Nephron progenitor cell (in vitro differentiated cells): ENCODE measurements at regions not wholly inside any gene's neighbourhood (a gene's known extent, or its start where the extent isn't known, plus 50 kb on each side); places are given as distances from the start of the nearest gene placed in this dataset.

Experiments used
- DNase-seq: peaks from one replicate; pipeline ENCODE4 v3.0.0; 2021
- H3K27ac Mint-ChIP-seq: 2 replicates; pipeline ENCODE4 v1.8.0; 2021; ENCODE audit warnings: mild to moderate bottlenecking, moderate library complexity, mixed read lengths
- H3K27me3 Mint-ChIP-seq: 2 replicates; pipeline ENCODE4 v1.8.0; 2021; ENCODE audit warnings: mild to moderate bottlenecking, low read depth, mixed read lengths; ENCODE audit not compliant: poor library complexity
- H3K36me3 Mint-ChIP-seq: 2 replicates; pipeline ENCODE4 v1.8.0; 2021; ENCODE audit warnings: low read depth, mixed read lengths
- H3K4me1 Mint-ChIP-seq: 2 replicates; pipeline ENCODE4 v1.8.0; 2021; ENCODE audit warnings: mixed read lengths
- H3K4me3 Mint-ChIP-seq: 2 replicates; pipeline ENCODE4 v1.8.0; 2021; ENCODE audit warnings: mild to moderate bottlenecking, moderate library complexity, mixed read lengths
- H3K9me3 Mint-ChIP-seq: 2 replicates; pipeline ENCODE4 v1.8.0; 2021; ENCODE audit warnings: mild to moderate bottlenecking, moderate library complexity, mixed read lengths
- CTCF ChIP-seq: fragments of 200-600 bp; sonication (generic); IDR thresholded peaks from 2 replicates; pipeline ENCODE4 v1.5.0; 2021; ENCODE audit warnings: antibody characterized with exemption

GRCh38 chr6:6714953-6715352, 126.4 kb downstream of the LY86 start:
- no peak for DNase-seq

DNA sequence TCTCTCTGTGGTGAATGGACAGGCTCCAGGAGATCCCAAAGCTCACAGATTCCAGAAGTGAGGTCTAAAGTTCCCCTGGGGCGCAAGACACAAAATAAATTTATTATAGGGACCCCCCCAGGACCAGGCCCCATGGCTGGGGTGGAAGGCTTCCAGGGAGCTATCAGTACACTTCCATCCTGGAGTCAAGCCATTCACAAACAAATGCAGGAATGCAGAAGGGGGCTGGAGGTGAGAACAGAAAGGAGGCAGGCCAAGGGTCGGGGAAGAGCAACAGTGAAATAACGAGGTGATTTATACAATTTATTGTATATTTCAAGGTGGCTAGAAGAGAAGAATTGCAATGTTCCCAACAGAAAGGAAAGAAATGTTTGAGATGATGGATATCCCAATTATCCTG, 126.9 kb downstream of the LY86 start:
- Mint-ChIP-seq H3K4me1 (peaks cover 55% of the 10 kb centered on the region), H3K36me3 (no peaks in the 10 kb centered on the region), H3K27me3 (peaks cover 7% of the 10 kb centered on the region), H3K4me3 (no peak overlapping the region), H3K27ac (no peak overlapping the region), H3K9me3 (no peaks in the 10 kb centered on the region)
- no peak for DNase-seq
- no peak for TF ChIP-seq CTCF

More at GRCh38 chr6:6714953-6715352, 126.4 kb downstream of the LY86 start:
- Mint-ChIP-seq H3K27ac (no peak overlapping the region), H3K4me1 (peaks cover 61% of the 10 kb centered on the region), H3K9me3 (no peaks in the 10 kb centered on the region), H3K36me3 (no peaks in the 10 kb centered on the region), H3K27me3 (peaks cover 7% of the 10 kb centered on the region), H3K4me3 (no peak overlapping the region)
- TF ChIP-seq CTCF: no peak

DNA sequence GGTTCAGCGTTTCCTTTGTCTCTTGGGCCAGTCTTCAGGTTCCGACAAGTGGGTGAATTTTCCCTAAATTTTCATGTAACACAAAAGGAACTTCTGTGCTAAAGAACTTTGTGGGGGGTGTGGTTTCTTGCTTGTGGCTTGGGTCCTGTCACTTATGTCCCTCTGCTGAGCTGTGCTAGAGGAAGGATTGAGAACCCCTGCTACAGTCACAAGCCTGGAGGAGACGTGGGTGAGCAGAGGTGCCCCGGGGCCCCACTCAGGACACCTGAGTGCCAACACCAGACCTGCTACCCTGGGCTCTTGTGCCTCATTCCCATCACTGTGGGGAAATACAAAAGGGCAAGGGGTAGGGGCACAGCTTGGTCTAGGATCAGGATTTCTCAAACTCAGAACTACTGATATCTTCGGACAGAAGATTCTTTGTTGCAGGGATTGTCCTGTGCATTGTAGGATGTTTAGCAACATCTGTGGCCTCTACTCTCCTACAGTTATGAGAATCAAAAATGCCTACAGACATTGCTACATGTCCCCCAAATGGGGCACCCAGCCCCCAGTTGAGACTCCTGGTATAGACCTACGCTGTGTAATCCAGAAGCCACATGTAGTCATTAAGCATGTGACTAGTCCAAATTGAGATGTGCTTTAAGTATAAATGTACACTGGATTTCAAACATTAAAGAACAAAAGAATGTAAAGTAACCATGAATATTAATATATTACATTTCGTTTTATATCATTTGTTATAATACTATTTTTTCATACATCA, 128.7 kb downstream of the LY86 start:
- H3K4me3 Mint-ChIP-seq: no peak overlapping the region
- no peak overlapping the region for H3K27ac Mint-ChIP-seq
- no peak for DNase-seq
- no peaks in the 10 kb centered on the region for H3K36me3 Mint-ChIP-seq
- TF ChIP-seq CTCF: no peak
- peaks cover 55% of the 10 kb centered on the region for H3K4me1 Mint-ChIP-seq
- no peaks in the 10 kb centered on the region for H3K9me3 Mint-ChIP-seq
- H3K27me3 Mint-ChIP-seq: peaks cover 10% of the 10 kb centered on the region

DNA sequence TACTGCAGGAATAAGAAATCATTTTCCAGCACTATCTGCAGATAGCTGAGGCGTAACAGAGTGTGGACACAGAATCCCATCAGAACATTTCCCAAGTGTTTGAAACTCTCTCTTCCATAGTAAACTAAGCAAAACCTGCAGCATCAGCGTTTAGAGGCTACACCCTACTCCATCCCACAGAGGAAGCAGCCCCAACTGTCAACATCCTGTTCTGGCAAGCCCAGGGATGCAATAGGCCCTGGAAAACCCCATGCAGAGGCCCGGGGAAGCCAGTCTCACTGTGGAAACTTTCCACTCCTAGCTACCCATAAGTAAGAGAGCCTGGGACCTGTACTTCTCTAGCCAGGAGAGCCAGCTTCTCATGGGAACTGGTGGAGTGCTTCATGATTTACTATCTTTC, 129.4 kb downstream of the LY86 start:
- no peak for DNase-seq
- Mint-ChIP-seq H3K27me3 (peaks cover 6% of the 10 kb centered on the region), H3K4me3 (no peak overlapping the region), H3K27ac (no peak overlapping the region), H3K9me3 (no peaks in the 10 kb centered on the region), H3K4me1 (peaks cover 51% of the 10 kb centered on the region), H3K36me3 (no peaks in the 10 kb centered on the region)
- no peak for TF ChIP-seq CTCF

- Mint-ChIP-seq H3K4me1 (peaks cover 57% of the 10 kb centered on the region), H3K9me3 (no peaks in the 10 kb centered on the region), H3K27me3 (peaks cover 6% of the 10 kb centered on the region), H3K36me3 (no peaks in the 10 kb centered on the region), H3K27ac (peak overlapping the region; percentile 57), H3K4me3 (no peak overlapping the region)
- no peak for DNase-seq
- no peak for TF ChIP-seq CTCF
Observed at GRCh38 chr6:6721606-6722005, 133.1 kb downstream of the LY86 start.

DNA sequence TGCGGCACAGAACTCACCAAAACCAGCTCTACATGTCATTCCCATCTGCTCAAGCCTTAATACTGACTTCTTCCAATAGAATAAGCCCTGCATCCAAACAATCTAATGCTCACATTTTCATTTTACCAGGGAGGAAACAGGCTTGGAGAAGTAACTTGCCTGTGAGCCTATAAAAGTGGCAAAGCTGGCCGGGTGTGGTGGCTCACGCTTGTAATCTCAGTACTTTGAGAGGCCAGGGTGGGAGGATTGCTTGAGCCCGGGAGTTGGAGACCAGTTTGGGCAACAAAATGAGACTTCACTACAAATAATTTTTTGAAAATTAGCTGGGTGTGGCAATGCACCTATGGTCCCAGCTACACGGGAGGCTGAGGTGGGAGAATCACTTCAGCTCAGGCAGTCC, 133.7 kb downstream of the LY86 start:
- peaks cover 57% of the 10 kb centered on the region for H3K4me1 Mint-ChIP-seq
- peaks cover 6% of the 10 kb centered on the region for H3K27me3 Mint-ChIP-seq
- no peak for TF ChIP-seq CTCF
- no peak overlapping the region for H3K27ac Mint-ChIP-seq
- H3K9me3 Mint-ChIP-seq: no peaks in the 10 kb centered on the region
- no peaks in the 10 kb centered on the region for H3K36me3 Mint-ChIP-seq
- no peak overlapping the region for H3K4me3 Mint-ChIP-seq
- DNase-seq: no peak
